WERI-Rb-1 (cell line): ENCODE measurements at regions not wholly inside any gene's neighbourhood (a gene's known extent, or its start where the extent isn't known, plus 50 kb on each side); places are given as distances from the start of the nearest gene placed in this dataset.

Source experiments
- DNase-seq: peaks from one replicate; pipeline ENCODE4 v3.0.0-alpha.2; 2020
- H3K27ac ChIP-seq: fragments of 250-450 bp; sonication (Bioruptor Pico); 2 replicates; pipeline ENCODE4 v1.5.1; 2020; ENCODE audit warnings: mild to moderate bottlenecking, moderate library complexity
- H3K27me3 ChIP-seq: fragments of 250-450 bp; sonication (Bioruptor Pico); 2 replicates; pipeline ENCODE4 v1.5.1; 2021; ENCODE audit warnings: mild to moderate bottlenecking, low read depth, moderate library complexity; ENCODE audit not compliant: insufficient read depth, severe bottlenecking
- H3K36me3 ChIP-seq: fragments of 250-450 bp; sonication (Bioruptor Pico); 2 replicates; pipeline ENCODE4 v1.5.1; 2020; ENCODE audit warnings: mild to moderate bottlenecking, moderate library complexity
- H3K4me3 ChIP-seq: 2 replicates; pipeline ENCODE4 v1.5.1; 2011; ENCODE audit warnings: low read depth, mild to moderate bottlenecking, control low read depth, low read length
- H3K9me3 ChIP-seq: fragments of 250-450 bp; sonication (Bioruptor Pico); 2 replicates; pipeline ENCODE4 v1.5.1; 2021; ENCODE audit warnings: mild to moderate bottlenecking, moderate library complexity; ENCODE audit not compliant: severe bottlenecking
- CTCF ChIP-seq: IDR thresholded peaks from 2 replicates; pipeline ENCODE4 v1.5.1; 2011; ENCODE audit warnings: low read depth, mild to moderate bottlenecking, control low read depth, inconsistent platforms, low read length

- no peak overlapping the region for H3K4me3 ChIP-seq
- H3K27ac ChIP-seq: no peak overlapping the region; the same call in 1 of the 2 replicates
- no peak for TF ChIP-seq CTCF
- no peaks in the 10 kb centered on the region for H3K27me3 ChIP-seq
- no peak for DNase-seq
- H3K9me3 ChIP-seq: peaks cover 3% of the 10 kb centered on the region
- H3K36me3 ChIP-seq: no peaks in the 10 kb centered on the region
Measured at GRCh38 chr6:43901733-43902230, 131.8 kb downstream of the VEGFA start.

GRCh38 chr6:43900916-43901732 lies 131.1 kb downstream of the VEGFA start:
- peak overlapping the region; percentile 69 for H3K27ac ChIP-seq
- no peaks in the 10 kb centered on the region for H3K27me3 ChIP-seq
- no peak for TF ChIP-seq CTCF
- H3K4me3 ChIP-seq: no peak overlapping the region; the same call in 1 of the 2 replicates
- H3K9me3 ChIP-seq: peaks cover 3% of the 10 kb centered on the region
- DNase-seq: peak; percentile 53
- no peaks in the 10 kb centered on the region for H3K36me3 ChIP-seq

- Histone ChIP-seq H3K9me3 (peaks cover 3% of the 10 kb centered on the region), H3K27ac (peak overlapping the region; percentile 69), H3K4me3 (no peak overlapping the region), H3K27me3 (no peaks in the 10 kb centered on the region), H3K36me3 (no peaks in the 10 kb centered on the region)
- peak; percentile 42 for DNase-seq
- no peak for TF ChIP-seq CTCF
Measured at GRCh38 chr6:43900560-43900915, 130.5 kb downstream of the VEGFA start.

GRCh38 chr6:43899830-43900229 lies 129.8 kb downstream of the VEGFA start:
- H3K9me3 ChIP-seq: peaks cover 3% of the 10 kb centered on the region
- TF ChIP-seq CTCF: no peak
- H3K36me3 ChIP-seq: no peaks in the 10 kb centered on the region
- H3K4me3 ChIP-seq: no peak overlapping the region
- H3K27ac ChIP-seq: no peak overlapping the region; the same call in 1 of the 2 replicates
- H3K27me3 ChIP-seq: no peaks in the 10 kb centered on the region
- no peak for DNase-seq

GRCh38 chr6:43898358-43899131 lies 128.5 kb downstream of the VEGFA start:
- no peak for TF ChIP-seq CTCF
- Histone ChIP-seq H3K36me3 (no peaks in the 10 kb centered on the region), H3K4me3 (no peak overlapping the region), H3K9me3 (peaks cover 3% of the 10 kb centered on the region), H3K27ac (no peak overlapping the region), H3K27me3 (no peaks in the 10 kb centered on the region)
- DNase-seq: no peak
